Right cardiac atrium (tissue), 5 donors: ENCODE measurements at regions not wholly inside any gene's neighbourhood (a gene's known extent, or its start where the extent isn't known, plus 50 kb on each side); places are given as distances from the start of the nearest gene placed in this dataset.
"Not testable (repeated sequence)": the region's sequence is repeated elsewhere in the genome, so short reads cannot be mapped to it uniquely, and the experiment has no call there.

ENCODE experiments used
- ATAC-seq, 2 donors: fragments of 200-7000 bp; cut with Tn5 transposase; one replicate each; pipeline versions ENCODE4 v1.8.0 to v1.9.1; 2020; ENCODE audit warnings: moderate library complexity in 2 of 2, mild to moderate bottlenecking in 1 of 2
- DNase-seq, 3 donors: peaks; one replicate each; pipeline ENCODE4 v3.0.0-alpha.2; 2020
- H3K27ac ChIP-seq: one replicate; pipeline ENCODE4 v1.5.1; 2013; ENCODE audit warnings: mild to moderate bottlenecking, low read length, control low read depth, moderate library complexity
- H3K27me3 ChIP-seq: one replicate; pipeline ENCODE4 v1.6.1; 2013; ENCODE audit not compliant: control insufficient read depth, insufficient read depth
- H3K4me1 ChIP-seq: one replicate; pipeline ENCODE4 v1.6.1; 2013; ENCODE audit warnings: low read length; ENCODE audit not compliant: control insufficient read depth, insufficient read depth
- H3K4me3 ChIP-seq: one replicate; pipeline ENCODE4 v1.5.1; 2013; ENCODE audit warnings: low read length, control low read depth
- H3K9me3 ChIP-seq: one replicate; pipeline ENCODE4 v1.6.1; 2013; ENCODE audit warnings: low read length; ENCODE audit not compliant: control insufficient read depth
- WGBS: extraction: QIAGEN DNeasy Blood & Tissue Kit; methylation state at CpG from one replicate; pipeline ENCODE4 v1.1.7; 2013; 5-methylcytosine and 5-hydroxymethylcytosine counted together
- intact Hi-C, 4 donors: fragments of 100-400 bp; cut with DNase I; formaldehyde crosslinking; loops; one replicate each; pipeline versions ENCODE4 v1.11.0 to v1.14.0; 2022 to 2023
- donor health status: healthy with polysubstance abuse.
- donor health status: DM: no; HTN: yes; CAD: no.
- donor health status: DM: no; HTN: no; CAD: no.
- donor health status: DM: no; HTN: yes; CAD: no; lungs with severe emphysema.
- donor health status: DM: yes; HTN: yes; CAD: no.

DNA sequence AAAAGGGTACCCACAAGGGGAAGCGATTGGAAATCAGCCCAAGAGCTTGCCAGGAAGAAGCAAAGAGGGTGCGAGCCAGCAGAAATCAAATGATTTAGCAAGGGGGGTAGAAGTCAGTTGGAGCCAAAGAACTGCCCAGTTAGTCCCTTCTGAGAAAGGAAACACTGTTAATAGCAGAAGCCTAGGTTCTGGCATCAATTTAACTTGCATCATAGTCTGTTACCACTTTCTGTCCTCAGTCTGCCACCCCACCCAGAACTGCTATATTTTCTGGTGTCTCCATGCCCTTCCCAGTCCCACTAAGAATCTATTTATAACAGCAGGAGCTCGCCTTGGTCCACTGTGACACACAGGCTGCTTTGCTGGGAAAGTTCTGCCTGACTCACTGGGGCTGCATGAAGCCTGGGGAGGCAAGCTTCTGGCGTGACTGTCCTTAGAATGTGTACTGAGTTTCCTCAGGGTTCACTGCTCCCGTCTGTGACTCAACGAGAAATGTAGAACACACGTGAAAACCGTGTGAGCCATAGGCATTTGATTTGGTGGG, 157.8 kb upstream of the TTC29 start:
- Histone ChIP-seq H3K4me1 (no peaks in the 10 kb centered on the region), H3K27me3 (no peaks in the 10 kb centered on the region), H3K27ac (peak overlapping the region; percentile 79), H3K9me3 (no peaks in the 10 kb centered on the region), H3K4me3 (no peak overlapping the region)
- 14% methylated on average over 8 of the region's 8 CpGs for WGBS
- peak; percentile 64 to 80 (median 68) for DNase-seq
- ATAC-seq = peak; percentile 95 to 97
- intact Hi-C loops = no loop called here

DNA sequence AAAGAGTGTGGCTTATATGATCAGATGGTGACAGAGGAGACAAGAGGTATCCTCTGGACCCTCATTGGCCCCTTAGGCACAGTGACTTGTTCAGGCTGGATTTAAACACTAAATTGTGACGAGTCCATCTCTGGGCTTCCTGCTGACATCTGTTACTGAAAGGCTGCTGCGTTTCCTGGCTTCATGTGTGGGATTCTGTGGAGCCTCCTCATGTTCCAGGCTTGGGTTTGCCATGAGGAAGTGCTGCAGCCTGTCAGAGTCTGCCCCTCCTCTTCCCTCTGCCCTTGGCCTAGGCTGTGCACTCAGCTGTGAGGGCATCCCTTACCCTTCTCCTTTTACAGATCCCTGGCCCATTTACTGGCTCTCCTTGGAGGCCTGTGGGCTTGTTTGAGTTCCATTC, 159.1 kb upstream of the TTC29 start:
- no peak overlapping the region for H3K27ac ChIP-seq
- 52% methylated on average over 2 of the region's 2 CpGs for WGBS
- intact Hi-C loops = loop anchor here in 1 of 4 donors (5.0 kb wide), 1 partner anchor 488 kb away; no protein-coding TSS in a partner anchor
- H3K4me3 ChIP-seq = no peak overlapping the region
- peak; percentile 19 to 24 for ATAC-seq
- H3K9me3 ChIP-seq = no peaks in the 10 kb centered on the region
- no peaks in the 10 kb centered on the region for H3K4me1 ChIP-seq
- DNase-seq = no peak
- no peaks in the 10 kb centered on the region for H3K27me3 ChIP-seq

GRCh38 chr4:147108409-147108808, 162.7 kb upstream of the TTC29 start:
- ATAC-seq (no peak), DNase-seq (no peak)
- no peak overlapping the region for H3K4me3 ChIP-seq
- no peaks in the 10 kb centered on the region for H3K9me3 ChIP-seq
- H3K27ac ChIP-seq = no peak overlapping the region
- no peaks in the 10 kb centered on the region for H3K4me1 ChIP-seq
- WGBS = 84% methylated on average over 2 of the region's 2 CpGs
- no peaks in the 10 kb centered on the region for H3K27me3 ChIP-seq
- intact Hi-C loops = loop anchor here in 1 of 4 donors (5.0 kb wide), 1 partner anchor 484 kb away; no protein-coding TSS in a partner anchor

GRCh38 chr4:147109800-147110199, 164.1 kb upstream of the TTC29 start:
- DNase-seq (no peak), ATAC-seq (no peak)
- Histone ChIP-seq H3K4me1 (no peaks in the 10 kb centered on the region), H3K27ac (no peak overlapping the region), H3K9me3 (no peaks in the 10 kb centered on the region), H3K4me3 (no peak overlapping the region), H3K27me3 (no peaks in the 10 kb centered on the region)
- 83% methylated on average over 1 of the region's 1 CpG for whole genome bisulfite sequencing
- intact Hi-C loops = loop anchor here in 3 of 4 donors (2.0 to 5.0 kb wide), 3 partner anchors 48 to 483 kb away; no protein-coding TSS in a partner anchor

DNA sequence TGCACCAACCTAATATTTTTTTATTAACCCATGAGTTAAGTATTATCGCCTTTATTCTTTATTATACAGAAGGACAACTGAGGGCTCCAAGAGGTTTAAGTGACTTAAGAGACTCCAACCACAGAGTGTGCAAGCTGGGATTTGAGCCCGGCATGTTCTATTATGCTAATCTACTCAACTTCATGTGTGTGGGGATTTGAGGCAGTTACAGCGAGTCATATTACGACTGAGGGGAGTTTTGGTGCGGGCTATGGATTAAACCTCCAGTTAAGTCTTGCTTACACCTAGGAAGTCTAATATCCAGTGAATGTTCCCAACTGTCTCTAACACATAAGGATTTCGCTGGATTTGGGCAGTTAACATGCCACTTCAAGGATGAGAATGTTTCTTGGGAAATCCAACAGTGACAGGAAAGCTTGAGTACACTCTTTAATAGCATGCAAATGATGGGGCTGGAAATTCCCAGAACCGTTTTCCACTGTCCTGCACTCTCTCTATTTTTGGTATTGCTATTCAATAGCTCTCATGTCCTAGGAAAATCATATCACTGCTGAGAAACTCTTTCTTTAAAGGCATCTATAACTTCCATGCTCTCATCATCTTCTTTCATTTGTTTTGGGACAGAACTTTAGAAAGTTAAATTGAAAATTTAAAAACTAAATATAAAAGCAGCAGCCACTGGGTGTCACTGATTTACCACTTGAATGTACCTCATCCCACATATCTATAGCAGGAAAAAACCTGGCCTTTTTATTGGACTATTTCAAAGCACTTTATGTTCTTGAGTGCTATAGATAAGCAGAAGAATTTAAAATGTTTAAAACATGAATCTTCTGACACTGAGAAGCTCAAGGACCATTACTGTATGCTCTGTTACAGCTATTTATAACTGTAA, 165.1 kb upstream of the TTC29 start:
- 81% methylated on average over 7 of the region's 7 CpGs for WGBS
- no peaks in the 10 kb centered on the region for H3K27me3 ChIP-seq
- H3K27ac ChIP-seq = no peak overlapping the region
- H3K9me3 ChIP-seq = no peaks in the 10 kb centered on the region
- H3K4me3 ChIP-seq = no peak overlapping the region
- ATAC-seq (peak in 1 of 2 donors; percentile 61), DNase-seq (no peak)
- no peaks in the 10 kb centered on the region for H3K4me1 ChIP-seq
- intact Hi-C loops = loop anchor here in 2 of 4 donors (2.0 to 5.0 kb wide), 3 partner anchors 47 to 482 kb away; no protein-coding TSS in a partner anchor

GRCh38 chr4:147112196-147112595, 166.5 kb upstream of the TTC29 start:
- not testable (repeated sequence) for H3K27me3 ChIP-seq, ATAC-seq, H3K27ac ChIP-seq, H3K9me3 ChIP-seq, DNase-seq, H3K4me1 ChIP-seq, H3K4me3 ChIP-seq
- 73% methylated on average over 6 of the region's 6 CpGs for WGBS
- intact Hi-C loops = loop anchor here in 2 of 4 donors (5.0 kb wide), 2 partner anchors 45 to 480 kb away; no protein-coding TSS in a partner anchor

DNA sequence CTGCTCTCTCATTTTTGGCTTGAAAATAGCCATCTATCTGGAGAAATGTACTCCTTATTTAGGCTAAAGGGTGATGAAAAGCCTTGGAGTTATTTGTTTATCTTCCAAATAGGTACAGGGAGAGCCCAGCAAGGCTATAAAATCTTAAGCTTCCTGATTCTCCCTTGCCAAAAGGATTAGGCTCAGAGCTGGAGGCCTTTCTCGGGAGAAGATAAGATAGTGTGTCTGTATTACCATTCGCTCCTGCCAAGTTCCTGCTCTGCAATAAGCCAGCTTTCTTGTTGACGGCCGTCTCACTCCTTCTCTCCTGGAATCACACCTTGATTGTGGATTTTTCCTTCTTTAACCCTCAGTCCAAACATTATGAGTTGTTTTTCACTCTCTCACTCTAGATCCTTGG, 171.8 kb upstream of the TTC29 start:
- Histone ChIP-seq H3K27ac (peak overlapping the region; percentile 72), H3K4me1 (peaks cover 3% of the 10 kb centered on the region), H3K9me3 (no peaks in the 10 kb centered on the region), H3K27me3 (no peaks in the 10 kb centered on the region), H3K4me3 (no peak overlapping the region)
- ATAC-seq (peak; percentile 89 to 92), DNase-seq (peak in 1 of 3 donors; percentile 44)
- WGBS = 20% methylated on average over 4 of the region's 4 CpGs
- intact Hi-C loops = no loop called here

DNA sequence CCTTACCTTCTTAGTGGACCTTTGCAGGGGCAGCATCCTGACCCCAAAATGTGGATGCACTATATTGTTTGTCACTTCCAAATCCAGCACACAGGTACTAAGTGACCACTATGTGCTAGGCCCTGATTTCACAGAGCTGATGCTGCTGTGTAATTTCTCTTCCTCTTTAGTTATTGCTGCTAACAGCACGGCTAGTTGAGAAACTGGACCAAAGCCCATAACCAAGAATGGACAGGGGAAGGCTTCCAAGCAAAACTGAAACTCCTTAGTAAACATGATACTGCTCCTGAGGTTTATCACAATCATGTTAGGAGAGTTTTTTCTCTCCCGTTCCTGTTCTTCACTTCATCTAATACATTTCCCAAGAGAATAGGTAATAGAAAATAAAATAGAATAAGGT, 172.9 kb upstream of the TTC29 start:
- 13% methylated on average over 2 of the region's 2 CpGs for WGBS
- Histone ChIP-seq H3K4me1 (peaks cover 3% of the 10 kb centered on the region), H3K4me3 (no peak overlapping the region), H3K27me3 (no peaks in the 10 kb centered on the region), H3K27ac (peak overlapping the region; percentile 87), H3K9me3 (no peaks in the 10 kb centered on the region)
- intact Hi-C loops = no loop called here
- ATAC-seq = peak; percentile 83 to 90
- DNase-seq = peak in 1 of 3 donors; percentile 15

DNA sequence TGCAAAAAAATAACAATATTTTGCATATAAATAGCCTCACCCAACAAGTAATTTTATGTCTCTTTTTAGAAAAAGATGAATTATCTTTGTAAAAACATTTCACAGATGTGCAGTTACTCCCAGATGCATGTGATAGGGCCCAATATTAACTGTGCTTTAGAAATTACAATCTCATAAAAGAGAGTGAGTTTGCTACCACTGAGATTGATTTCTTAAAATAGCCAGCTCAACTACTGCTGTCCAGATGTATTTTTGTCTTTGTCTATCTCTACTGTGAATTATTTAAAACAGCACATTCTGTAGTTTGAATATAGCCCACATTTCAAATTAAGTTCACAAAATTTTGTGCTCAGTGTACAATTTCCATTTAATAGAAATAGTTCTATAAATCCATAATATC, 177.0 kb upstream of the TTC29 start:
- Histone ChIP-seq H3K4me1 (no peaks in the 10 kb centered on the region), H3K4me3 (no peak overlapping the region), H3K27me3 (no peaks in the 10 kb centered on the region), H3K9me3 (no peaks in the 10 kb centered on the region), H3K27ac (no peak overlapping the region)
- no peak for ATAC-seq
- intact Hi-C loops = no loop called here
- no peak for DNase-seq

DNA sequence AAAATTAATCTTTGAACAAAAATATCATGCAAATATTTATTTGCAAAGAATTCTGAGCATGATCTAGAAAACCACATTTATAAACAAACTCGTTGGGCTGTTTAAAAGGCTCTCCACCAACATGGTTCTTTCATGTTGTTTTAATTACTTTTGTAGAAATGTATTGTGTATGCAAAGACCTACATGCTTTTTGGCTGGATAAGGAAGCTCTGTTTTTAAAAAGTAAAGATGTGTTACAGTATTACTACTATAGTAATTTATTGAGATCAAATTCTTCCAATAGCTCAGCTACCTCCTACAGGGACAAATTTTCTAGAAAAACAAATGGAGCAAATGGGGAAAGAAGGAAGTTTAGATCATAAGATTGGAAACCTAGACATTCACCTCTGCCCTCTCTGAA, 177.5 kb upstream of the TTC29 start:
- DNase-seq (no peak), ATAC-seq (no peak)
- intact Hi-C loops = no loop called here
- WGBS = 30% methylated on average over 1 of the region's 1 CpG
- no peaks in the 10 kb centered on the region for H3K27me3 ChIP-seq
- no peaks in the 10 kb centered on the region for H3K9me3 ChIP-seq
- H3K4me1 ChIP-seq = no peaks in the 10 kb centered on the region
- no peak overlapping the region for H3K27ac ChIP-seq
- H3K4me3 ChIP-seq = no peak overlapping the region

- no peak for ATAC-seq
- H3K9me3 ChIP-seq = no peaks in the 10 kb centered on the region
- H3K27me3 ChIP-seq = no peaks in the 10 kb centered on the region
- no peak for DNase-seq
- 81% methylated on average over 1 of the region's 1 CpG for WGBS
- no peaks in the 10 kb centered on the region for H3K4me1 ChIP-seq
- no peak overlapping the region for H3K27ac ChIP-seq
- no peak overlapping the region for H3K4me3 ChIP-seq
- intact Hi-C loops = no loop called here
Observed at GRCh38 chr4:147128787-147129186, 183.1 kb upstream of the TTC29 start.
